Spleen (tissue), 11 donors: ENCODE measurements at regions not wholly inside any gene's neighbourhood (a gene's known extent, or its start where the extent isn't known, plus 50 kb on each side); places are given as distances from the start of the nearest gene placed in this dataset.

Experiments
- DNase-seq: peaks from one replicate; pipeline ENCODE4 v3.0.0-alpha.2; 2020
- H3K27ac ChIP-seq, 8 donors: fragments of 200-600 bp; sonication (generic) in 7 of 8; 1 replicate in 4 of 8; 2 replicates in 4 of 8; pipeline versions ENCODE4 v1.5.0 to v1.8.0; 2016 to 2021; ENCODE audit warnings: inconsistent platforms in 4 of 8, mild to moderate bottlenecking in 4 of 8, moderate library complexity in 1 of 8
- H3K27me3 ChIP-seq, 7 donors: fragments of 200-600 bp; sonication (generic) in 6 of 7; replicated peaks in 1 of 7; 1 replicate in 4 of 7; 2 replicates in 3 of 7; pipeline versions ENCODE4 v1.5.0 to v1.8.0; 2016 to 2021; ENCODE audit warnings: inconsistent platforms in 3 of 7, mild to moderate bottlenecking in 1 of 7
- H3K36me3 ChIP-seq, 6 donors: fragments of 200-600 bp; sonication (generic) in 5 of 6; 1 replicate in 4 of 6; 2 replicates in 2 of 6; pipeline versions ENCODE4 v1.5.0 to v1.8.0; 2016 to 2021; ENCODE audit warnings: inconsistent platforms in 2 of 6
- H3K4me1 ChIP-seq, 6 donors: fragments of 200-600 bp; sonication (generic) in 5 of 6; 1 replicate in 3 of 6; 2 replicates in 3 of 6; pipeline versions ENCODE4 v1.5.0 to v1.8.0; 2016 to 2021; ENCODE audit warnings: inconsistent platforms in 3 of 6
- H3K4me3 ChIP-seq, 8 donors: fragments of 200-600 bp; sonication (generic) in 7 of 8; 1 replicate in 4 of 8; 2 replicates in 4 of 8; pipeline versions ENCODE4 v1.5.0 to v1.8.0; 2016 to 2021; ENCODE audit warnings: inconsistent platforms in 4 of 8, mild to moderate bottlenecking in 4 of 8, moderate library complexity in 2 of 8
- H3K9me3 ChIP-seq, 8 donors: fragments of 200-600 bp; sonication (generic) in 7 of 8; 1 replicate in 4 of 8; 2 replicates in 4 of 8; pipeline versions ENCODE4 v1.5.0 to v1.8.0; 2016 to 2021; ENCODE audit warnings: inconsistent platforms in 4 of 8
- CTCF ChIP-seq, 11 experiments: fragments of 200-600 bp in 7 of 11; fragments of 450-650 bp in 4 of 11; sonication (generic) in 4 of 11; IDR thresholded peaks in 8 of 11; conservative IDR thresholded peaks in 3 of 11; 1 replicate in 7 of 11; 2 replicates in 4 of 11; pipeline versions ENCODE4 v1.4.0 to v1.8.0; 2016 to 2021; ENCODE audit warnings: antibody characterized with exemption in 11 of 11, inconsistent platforms in 4 of 11, mild to moderate bottlenecking in 1 of 11
- POLR2A ChIP-seq, 3 donors: fragments of 450-650 bp; IDR thresholded peaks; one replicate each; pipeline ENCODE4 v1.5.1; 2017; ENCODE audit warnings: antibody characterized with exemption in 3 of 3, mild to moderate bottlenecking in 1 of 3
- POLR2AphosphoS5 ChIP-seq, 3 donors: sonication (generic); formaldehyde crosslinking; IDR thresholded peaks; one replicate each; pipeline ENCODE4 v1.5.1; 2017; ENCODE audit warnings: antibody characterized with exemption in 3 of 3
- WGBS, 5 donors: extraction: QIAGEN DNeasy Blood & Tissue Kit in 3 of 5; methylation state at CpG; one replicate each; pipeline versions ENCODE4 v1.1.5 to v1.1.7; 2013 to 2018; 5-methylcytosine and 5-hydroxymethylcytosine counted together
- intact Hi-C: fragments of 100-400 bp; cut with DNase I; formaldehyde crosslinking; loops from one replicate; pipeline ENCODE4 v1.15.0; 2023; ENCODE audit warnings: low total_unique reads
- donor health status: healthy with polysubstance abuse.
- donor health status: DM: no; HTN: no; CAD: no; lungs with moderate emphysema.
- donor health status: DM: no; HTN: no; CAD: no.
- donor health status: Bipolar disorder and iron deficiency.
- donor health status: healthy.
- donor health status: DM: no; HTN: no; CAD: no.
- donor health status: DM: yes; HTN: yes; CAD: no.

- H3K9me3 ChIP-seq: no peaks in the 10 kb centered on the region
- intact Hi-C loops: no loop called here
- no peak for DNase-seq
- no peak overlapping the region for H3K27ac ChIP-seq
- no peaks in the 10 kb centered on the region for H3K4me1 ChIP-seq
- no peaks in the 10 kb centered on the region for H3K27me3 ChIP-seq
- H3K4me3 ChIP-seq: no peak overlapping the region
- 89 to 100% (median 97%) methylated on average over 2 of the region's 2 CpGs for WGBS, 5 donors
- TF ChIP-seq CTCF (IDR thresholded peaks at IDR 0.05 in 8 of 11, conservative IDR thresholded peaks at IDR 0.05 in 3 of 11): no peak
- no peak for TF ChIP-seq POLR2A (IDR thresholded peaks at IDR 0.05)
- H3K36me3 ChIP-seq: no peaks in the 10 kb centered on the region
Measured at GRCh38 chr9:2963307-2963706, 119.4 kb upstream of the PUM3 start.

GRCh38 chr9:2962471-2963172 is 118.7 kb upstream of the PUM3 start:
- WGBS, 5 donors: 77 to 87% (median 80%) methylated on average over 6 of the region's 6 CpGs
- no peaks in the 10 kb centered on the region for H3K4me1 ChIP-seq
- TF ChIP-seq POLR2A (IDR thresholded peaks at IDR 0.05) (no peak), CTCF (IDR thresholded peaks at IDR 0.05 in 8 of 11, conservative IDR thresholded peaks at IDR 0.05 in 3 of 11) (no peak), POLR2AphosphoS5 (IDR thresholded peaks at IDR 0.05) (no peak)
- no peak for DNase-seq
- H3K9me3 ChIP-seq: no peaks in the 10 kb centered on the region
- H3K27ac ChIP-seq: no peak overlapping the region
- H3K27me3 ChIP-seq: peaks cover 0 to 4% (median 0%) of the 10 kb centered on the region in 7 donors
- H3K4me3 ChIP-seq: no peak overlapping the region
- intact Hi-C loops: no loop called here
- H3K36me3 ChIP-seq: no peaks in the 10 kb centered on the region

- 72 to 90% (median 86%) methylated on average over 2 of the region's 2 CpGs for WGBS, 5 donors
- Histone ChIP-seq H3K27ac (no peak overlapping the region), H3K36me3 (no peaks in the 10 kb centered on the region), H3K4me1 (no peaks in the 10 kb centered on the region), H3K9me3 (no peaks in the 10 kb centered on the region), H3K27me3 (peaks cover 0 to 12% (median 0%) of the 10 kb centered on the region in 7 donors), H3K4me3 (no peak overlapping the region)
- no peak for DNase-seq
- no peak for TF ChIP-seq CTCF (IDR thresholded peaks at IDR 0.05 in 8 of 11, conservative IDR thresholded peaks at IDR 0.05 in 3 of 11)
- no peak for TF ChIP-seq POLR2A (IDR thresholded peaks at IDR 0.05)
- no peak for TF ChIP-seq POLR2AphosphoS5 (IDR thresholded peaks at IDR 0.05)
- intact Hi-C loops: no loop called here
Measured at GRCh38 chr9:2958219-2958618, 114.3 kb upstream of the PUM3 start.

- intact Hi-C loops: no loop called here
- DNase-seq: no peak
- no peak for TF ChIP-seq POLR2AphosphoS5 (IDR thresholded peaks at IDR 0.05)
- TF ChIP-seq POLR2A (IDR thresholded peaks at IDR 0.05): no peak
- no peak for TF ChIP-seq CTCF (IDR thresholded peaks at IDR 0.05 in 8 of 11, conservative IDR thresholded peaks at IDR 0.05 in 3 of 11)
- no peaks in the 10 kb centered on the region for H3K36me3 ChIP-seq
- WGBS, 5 donors: 67 to 74% (median 68%) methylated on average over 6 of the region's 6 CpGs
- no peaks in the 10 kb centered on the region for H3K4me1 ChIP-seq
- no peak overlapping the region for H3K27ac ChIP-seq
- H3K4me3 ChIP-seq: no peak overlapping the region
- peaks cover 0 to 12% (median 0%) of the 10 kb centered on the region in 7 donors for H3K27me3 ChIP-seq
- no peaks in the 10 kb centered on the region for H3K9me3 ChIP-seq
Measured at GRCh38 chr9:2957656-2958200, 113.8 kb upstream of the PUM3 start.
